ENCODE measurements at regions not wholly inside any gene's neighbourhood (a gene's known extent, or its start where the extent isn't known, plus 50 kb on each side); places are given as distances from the start of the nearest gene placed in this dataset.

- no peak overlapping the region for H3K23ac ChIP-seq (ENCODE audit: insufficient read length, low read depth, low read length)
- TF ChIP-seq, protein P1, sequence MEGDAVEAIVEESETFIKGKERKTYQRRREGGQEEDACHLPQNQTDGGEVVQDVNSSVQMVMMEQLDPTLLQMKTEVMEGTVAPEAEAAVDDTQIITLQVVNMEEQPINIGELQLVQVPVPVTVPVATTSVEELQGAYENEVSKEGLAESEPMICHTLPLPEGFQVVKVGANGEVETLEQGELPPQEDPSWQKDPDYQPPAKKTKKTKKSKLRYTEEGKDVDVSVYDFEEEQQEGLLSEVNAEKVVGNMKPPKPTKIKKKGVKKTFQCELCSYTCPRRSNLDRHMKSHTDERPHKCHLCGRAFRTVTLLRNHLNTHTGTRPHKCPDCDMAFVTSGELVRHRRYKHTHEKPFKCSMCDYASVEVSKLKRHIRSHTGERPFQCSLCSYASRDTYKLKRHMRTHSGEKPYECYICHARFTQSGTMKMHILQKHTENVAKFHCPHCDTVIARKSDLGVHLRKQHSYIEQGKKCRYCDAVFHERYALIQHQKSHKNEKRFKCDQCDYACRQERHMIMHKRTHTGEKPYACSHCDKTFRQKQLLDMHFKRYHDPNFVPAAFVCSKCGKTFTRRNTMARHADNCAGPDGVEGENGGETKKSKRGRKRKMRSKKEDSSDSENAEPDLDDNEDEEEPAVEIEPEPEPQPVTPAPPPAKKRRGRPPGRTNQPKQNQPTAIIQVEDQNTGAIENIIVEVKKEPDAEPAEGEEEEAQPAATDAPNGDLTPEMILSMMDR (conservative IDR thresholded peaks at IDR 0.05): no peak
- H3K4me2 ChIP-seq (ENCODE audit: insufficient read depth, insufficient read length, low read length): no peak overlapping the region
- H3K79me1 ChIP-seq (ENCODE audit: insufficient read depth, low read depth, low read length, poor library complexity, severe bottlenecking): no peaks in the 10 kb centered on the region
- no CpG with 5 or more reads among the region's 12 CpGs for WGBS (ENCODE audit: extremely low coverage, insufficient read length, low lambda C conversion rate)
- no peak overlapping the region for H2BK12ac ChIP-seq (ENCODE audit: insufficient read length, low read depth, low read length)
- no peaks in the 10 kb centered on the region for H3K9me3 ChIP-seq (ENCODE audit: control insufficient read depth, low read depth, low read length)
- H3K18ac ChIP-seq (ENCODE audit: insufficient read length, low read depth, low read length): no peak overlapping the region
- H3K79me2 ChIP-seq (ENCODE audit: insufficient read depth, low read length): no peaks in the 10 kb centered on the region
- peaks cover 2% of the 10 kb centered on the region in 2 experiments for H3K4me1 Mint-ChIP-seq
- no peak overlapping the region for H3T11ph ChIP-seq (ENCODE audit: low read length)
- H3K14ac ChIP-seq (ENCODE audit: insufficient read depth, low read length): no peak overlapping the region
- H2BK20ac ChIP-seq (ENCODE audit: low read depth, low read length, poor library complexity, severe bottlenecking): no peak overlapping the region
- no peak overlapping the region for H2BK5ac ChIP-seq (ENCODE audit: insufficient read length, low read length)
- no peak overlapping the region for H4K8ac ChIP-seq (replicated peaks; ENCODE audit: insufficient read length, low read depth, low read length)
- H3K27me3 ChIP-seq (ENCODE audit: insufficient read depth, low read length): no peaks in the 10 kb centered on the region
- H3K4ac ChIP-seq (ENCODE audit: low read depth, low read length): no peak overlapping the region
- DNase-seq: no peak
- H2AK5ac ChIP-seq (ENCODE audit: insufficient read length, low read length): no peak overlapping the region
- H3K27ac Mint-ChIP-seq: no peak overlapping the region
- H3K27me3 Mint-ChIP-seq (ENCODE audit: low read depth): peaks cover 5% of the 10 kb centered on the region
- no peaks in the 10 kb centered on the region for H4K20me1 ChIP-seq (ENCODE audit: control insufficient read depth, insufficient read depth, insufficient read length)
- H3K9me3 Mint-ChIP-seq: no peaks in the 10 kb centered on the region
- H3K23me2 ChIP-seq (ENCODE audit: insufficient read length, low read depth, low read length, poor library complexity, severe bottlenecking): no peaks in the 10 kb centered on the region
- no peak overlapping the region for H2BK15ac ChIP-seq (ENCODE audit: low read depth, low read length)
- H4K91ac ChIP-seq (ENCODE audit: insufficient read length, low read depth, low read length): no peak overlapping the region
- no peak overlapping the region for H4K5ac ChIP-seq (ENCODE audit: insufficient read length, low read depth, low read length)
- H3K4me3 Mint-ChIP-seq: no peak overlapping the region
- no peak overlapping the region for H3K9ac ChIP-seq (ENCODE audit: extremely low read depth, insufficient read length, low read length)
- H3K4me1 ChIP-seq (ENCODE audit: insufficient read depth, low read length): no peaks in the 10 kb centered on the region
- H2AFZ ChIP-seq (ENCODE audit: low read length): no peak overlapping the region
- no peak overlapping the region for H2BK120ac ChIP-seq (ENCODE audit: low read depth, low read length, poor library complexity, severe bottlenecking)
- H3K27ac ChIP-seq (ENCODE audit: insufficient read length, low read depth, low read length): no peak overlapping the region
- no peak overlapping the region for H3K56ac ChIP-seq (ENCODE audit: insufficient read length, low read depth, low read length)
- no peaks in the 10 kb centered on the region for H3K36me3 Mint-ChIP-seq (ENCODE audit: insufficient read depth in 1 of 3, low read depth in 3 of 3)
These were observed 216.8 kb upstream of the DTNBP1 start for GRCh38 chr6:15879371-15880261.
